GM23338 (cell line): ENCODE measurements at regions not wholly inside any gene's neighbourhood (a gene's known extent, or its start where the extent isn't known, plus 50 kb on each side); places are given as distances from the start of the nearest gene placed in this dataset.

ENCODE experiments used
- ATAC-seq: fragments of 200-7000 bp; cut with Tn5 transposase; 3 replicates; pipeline ENCODE4 v1.9.1; 2020
- DNase-seq: peaks from one replicate; pipeline ENCODE4 v3.0.0-alpha.2; 2015; ENCODE audit warnings: low spot score
- H2AFZ ChIP-seq: fragments of 200-600 bp; sonication (generic); 2 replicates; pipeline ENCODE4 v1.8.0; 2016; ENCODE audit warnings: antibody characterized with exemption, mild to moderate bottlenecking, moderate library complexity
- H3F3A ChIP-seq: fragments of 200-600 bp; sonication (generic); replicated peaks from 2 replicates; pipeline ENCODE4 v1.8.0; 2017; ENCODE audit warnings: antibody characterized with exemption, mixed run types, low read depth
- H3K27ac ChIP-seq: fragments of 200-600 bp; sonication (generic); 2 replicates; pipeline ENCODE4 v1.6.1; 2016; ENCODE audit warnings: low read depth
- H3K27me3 ChIP-seq: fragments of 200-600 bp; sonication (generic); 2 replicates; pipeline ENCODE4 v1.8.0; 2016; ENCODE audit warnings: mild to moderate bottlenecking, mixed run types, moderate library complexity; ENCODE audit not compliant: insufficient read depth
- H3K36me3 ChIP-seq: fragments of 200-600 bp; sonication (generic); 2 replicates; pipeline ENCODE4 v1.8.0; 2016; ENCODE audit warnings: mild to moderate bottlenecking; ENCODE audit not compliant: insufficient read depth
- H3K4me1 ChIP-seq: fragments of 200-600 bp; sonication (generic); 2 replicates; pipeline ENCODE4 v1.8.0; 2016; ENCODE audit warnings: mild to moderate bottlenecking, moderate library complexity; ENCODE audit not compliant: insufficient read depth
- H3K4me2 ChIP-seq: fragments of 200-600 bp; sonication (generic); 2 replicates; pipeline ENCODE4 v1.7.1; 2017; ENCODE audit warnings: mixed run types
- H3K4me3 ChIP-seq: fragments of 200-600 bp; sonication (generic); 2 replicates; pipeline ENCODE4 v1.6.1; 2016; ENCODE audit warnings: mixed run types
- H3K79me2 ChIP-seq: fragments of 200-600 bp; sonication (generic); replicated peaks from 2 replicates; pipeline ENCODE4 v1.8.0; 2017; ENCODE audit warnings: mild to moderate bottlenecking; ENCODE audit not compliant: insufficient read depth
- H3K9me2 ChIP-seq: fragments of 200-600 bp; sonication (generic); 2 replicates; pipeline ENCODE4 v1.8.0; 2017; ENCODE audit not compliant: insufficient read depth
- H4K20me1 ChIP-seq: fragments of 200-600 bp; sonication (generic); replicated peaks from 2 replicates; pipeline ENCODE4 v1.8.0; 2017; ENCODE audit warnings: mild to moderate bottlenecking; ENCODE audit not compliant: insufficient read depth
- H3K27ac Mint-ChIP-seq: 2 replicates; pipeline ENCODE4 v1.8.0; 2020; ENCODE audit warnings: inconsistent platforms, mild to moderate bottlenecking, moderate library complexity, mixed read lengths
- H3K27me3 Mint-ChIP-seq: 3 replicates; pipeline ENCODE4 v1.8.0; 2022; ENCODE audit warnings: low read depth, mild to moderate bottlenecking, moderate library complexity, mixed read lengths, inconsistent platforms; ENCODE audit not compliant: insufficient read depth, poor library complexity
- H3K36me3 Mint-ChIP-seq: 3 replicates; pipeline ENCODE4 v1.8.0; 2021; ENCODE audit warnings: low read depth, mild to moderate bottlenecking, inconsistent platforms, moderate library complexity, mixed read lengths
- H3K4me1 Mint-ChIP-seq: 3 replicates; pipeline ENCODE4 v1.8.0; 2020; ENCODE audit warnings: mild to moderate bottlenecking, inconsistent platforms, mixed read lengths
- H3K4me3 Mint-ChIP-seq: 3 replicates; pipeline ENCODE4 v1.8.0; 2021; ENCODE audit warnings: moderate library complexity, mild to moderate bottlenecking, inconsistent platforms, mixed read lengths
- H3K9me3 Mint-ChIP-seq: 3 replicates; pipeline ENCODE4 v1.8.0; 2020; ENCODE audit warnings: moderate library complexity, mild to moderate bottlenecking, inconsistent platforms, mixed read lengths
- CREB1 ChIP-seq: fragments of 250-450 bp; sonication (Bioruptor Pico); IDR thresholded peaks from 2 replicates; pipeline ENCODE4 v1.5.0; 2020; ENCODE audit warnings: low read depth, mild to moderate bottlenecking, moderate library complexity
- CTCF ChIP-seq, 2 experiments: fragments of 200-600 bp in 1 of 2; sonication (generic) in 1 of 2; conservative IDR thresholded peaks; 2 replicates each; pipeline versions ENCODE4 v1.5.1 to v1.6.1; 2016 to 2017; ENCODE audit warnings: antibody characterized with exemption in 2 of 2, low read depth in 2 of 2, mild to moderate bottlenecking in 2 of 2, moderate library complexity in 1 of 2
- JUNB ChIP-seq: IDR thresholded peaks from one replicate; pipeline ENCODE4 v1.6.1; 2016; ENCODE audit warnings: antibody characterized with exemption; ENCODE audit not compliant: unreplicated experiment
- NANOG ChIP-seq: IDR thresholded peaks from 2 replicates; pipeline ENCODE4 v1.6.1; 2016; ENCODE audit warnings: antibody characterized with exemption, borderline replicate concordance
- POLR2AphosphoS5 ChIP-seq: IDR thresholded peaks from 2 replicates; pipeline ENCODE4 v1.6.1; 2016; ENCODE audit warnings: antibody characterized with exemption, low read depth
- STAT1 ChIP-seq: IDR thresholded peaks from one replicate; pipeline ENCODE4 v1.6.1; 2016; ENCODE audit warnings: antibody characterized with exemption; ENCODE audit not compliant: unreplicated experiment
- ZNF114 ChIP-seq: fragments of 250-450 bp; sonication (Bioruptor Pico); IDR thresholded peaks from 2 replicates; pipeline ENCODE4 v1.5.0; 2020; ENCODE audit warnings: mild to moderate bottlenecking, moderate library complexity
- ZNF331 ChIP-seq: fragments of 250-450 bp; sonication (Bioruptor Pico); IDR thresholded peaks from 2 replicates; pipeline ENCODE4 v1.5.0; 2020; ENCODE audit warnings: low read depth, mild to moderate bottlenecking, moderate library complexity
- ZNF462 ChIP-seq: fragments of 250-450 bp; sonication (Bioruptor Pico); IDR thresholded peaks from 2 replicates; pipeline ENCODE4 v1.5.0; 2020; ENCODE audit warnings: mild to moderate bottlenecking, moderate library complexity

- Histone ChIP-seq H3K4me1 (no peaks in the 10 kb centered on the region), H3K4me2 (no peak overlapping the region), H2AFZ (no peak overlapping the region), H3F3A (no peaks in the 10 kb centered on the region), H3K79me2 (no peaks in the 10 kb centered on the region), H4K20me1 (no peaks in the 10 kb centered on the region), H3K4me3 (no peak overlapping the region), H3K27me3 (no peaks in the 10 kb centered on the region), H3K9me2 (no peaks in the 10 kb centered on the region), H3K36me3 (peaks cover 3% of the 10 kb centered on the region; the same call in 1 of the 2 replicates), H3K27ac (no peak overlapping the region)
- no peak for TF ChIP-seq ZNF331
- no peak for TF ChIP-seq POLR2AphosphoS5
- TF ChIP-seq ZNF462 (CRISPR knock-in tag) = no peak
- no peak for TF ChIP-seq STAT1
- no peak for TF ChIP-seq CREB1 (CRISPR knock-in tag)
- no peak for TF ChIP-seq ZNF114 (CRISPR knock-in tag)
- TF ChIP-seq CTCF (conservative IDR thresholded peaks at IDR 0.05; ENCODE audit: low read depth in 2 of 2) = no peak
- no peak for TF ChIP-seq NANOG
- no peak for TF ChIP-seq JUNB
- ATAC-seq (no peak), DNase-seq (no peak)
- no peak overlapping the region for H3K4me3 Mint-ChIP-seq
- peaks cover 3% of the 10 kb centered on the region; the same call in 1 of the 3 replicates for H3K4me1 Mint-ChIP-seq
- H3K36me3 Mint-ChIP-seq = no peaks in the 10 kb centered on the region; the same call in 2 of the 3 replicates
- H3K27ac Mint-ChIP-seq = no peak overlapping the region
- peaks cover 2% of the 10 kb centered on the region for H3K27me3 Mint-ChIP-seq
- H3K9me3 Mint-ChIP-seq = peaks cover 28% of the 10 kb centered on the region
Measured at GRCh38 chr15:55015093-55015445, 181.7 kb downstream of the RSL24D1 start.
